SK-N-SH (cell line): ENCODE measurements at regions not wholly inside any gene's neighbourhood (a gene's known extent, or its start where the extent isn't known, plus 50 kb on each side); places are given as distances from the start of the nearest gene placed in this dataset.
A peak's percentile ranks its signal among the peaks of the same experiment; 100 is the strongest.

Experiments
- CTCF ChIA-PET: fragments of 300-600, 350-600 bp; formaldehyde crosslinking; extraction: SDS; loops from one replicate; lab custom pipeline; 2021; lab: Yijun Ruan, JAX
- POLR2A ChIA-PET: fragments of 350-600 bp; sonication (Branson Sonifier 250); formaldehyde crosslinking; extraction: SDS; loops from one replicate; lab custom pipeline; 2020; ENCODE audit warnings: antibody characterized with exemption, inconsistent platforms; lab: Yijun Ruan, JAX
- DNase-seq: peaks from one replicate; pipeline ENCODE4 v3.0.0; 2012
- H2AFZ ChIP-seq: fragments of 200-600 bp; sonication (generic); 2 replicates; pipeline ENCODE4 v1.8.1; 2016; ENCODE audit warnings: antibody characterized with exemption, mild to moderate bottlenecking, low read depth
- H3F3A ChIP-seq: fragments of 200-600 bp; sonication (generic); replicated peaks from 2 replicates; pipeline ENCODE3; 2016; ENCODE audit warnings: antibody characterized with exemption, mild to moderate bottlenecking; ENCODE audit not compliant: insufficient read depth
- H3K27ac ChIP-seq, 2 experiments: fragments of 200-500 bp in 1 of 2; fragments of 200-600 bp in 1 of 2; sonication (Bioruptor generic) in 1 of 2; sonication (generic), shearing (Covaris generic) in 1 of 2; 2 replicates each; pipeline versions ENCODE4 v1.5.1 to v1.6.1; 2014 to 2016; ENCODE audit warnings: low read depth in 2 of 2, inconsistent platforms in 1 of 2, low read length in 1 of 2, mild to moderate bottlenecking in 1 of 2, mixed read lengths in 1 of 2
- H3K27me3 ChIP-seq: fragments of 200-600 bp; sonication (generic), shearing (Covaris generic); 2 replicates; pipeline ENCODE4 v1.6.1; 2016; ENCODE audit warnings: mixed run types; ENCODE audit not compliant: insufficient read depth
- H3K36me3 ChIP-seq, 2 experiments: fragments of 200-500 bp in 1 of 2; fragments of 200-600 bp in 1 of 2; sonication (Bioruptor generic) in 1 of 2; sonication (generic) in 1 of 2; replicated peaks in 1 of 2; 2 replicates each; pipeline versions ENCODE3 to v1.5.1; 2014 to 2016; ENCODE audit warnings: low read length in 1 of 2, mild to moderate bottlenecking in 1 of 2; ENCODE audit not compliant: insufficient read depth in 2 of 2, control insufficient read depth in 1 of 2
- H3K4me1 ChIP-seq, 2 experiments: fragments of 200-500 bp in 1 of 2; fragments of 200-600 bp in 1 of 2; sonication (Bioruptor generic) in 1 of 2; sonication (generic), shearing (Covaris generic) in 1 of 2; 2 replicates each; pipeline versions ENCODE4 v1.5.1 to v1.6.1; 2014 to 2016; ENCODE audit warnings: low read depth in 1 of 2, low read length in 1 of 2, mixed run types in 1 of 2; ENCODE audit not compliant: insufficient read depth in 2 of 2, control insufficient read depth in 1 of 2
- H3K4me2 ChIP-seq: fragments of 200-600 bp; sonication (generic), shearing (Covaris generic); 2 replicates; pipeline ENCODE4 v1.6.1; 2017; ENCODE audit warnings: mixed run types
- H3K4me3 ChIP-seq, 2 experiments: fragments of 200-500 bp in 1 of 2; fragments of 200-600 bp in 1 of 2; sonication (Bioruptor generic) in 1 of 2; sonication (generic), shearing (Covaris generic) in 1 of 2; 2 replicates each; pipeline versions ENCODE4 v1.5.1 to v1.8.1; 2014 to 2016; ENCODE audit warnings: low read depth in 2 of 2, inconsistent platforms in 1 of 2, low read length in 1 of 2, mild to moderate bottlenecking in 1 of 2, mixed read lengths in 1 of 2, moderate library complexity in 1 of 2
- H3K79me2 ChIP-seq: fragments of 200-600 bp; sonication (generic); 2 replicates; pipeline ENCODE4 v1.8.1; 2017; ENCODE audit warnings: mild to moderate bottlenecking; ENCODE audit not compliant: insufficient read depth
- H3K9ac ChIP-seq: fragments of 200-600 bp; sonication (generic); 2 replicates; pipeline ENCODE4 v1.6.1; 2017; ENCODE audit warnings: mixed run types
- H3K9me2 ChIP-seq: fragments of 200-600 bp; sonication (generic); 2 replicates; pipeline ENCODE4 v1.6.1; 2017; ENCODE audit warnings: mixed run types
- H3K9me3 ChIP-seq: fragments of 200-600 bp; sonication (generic); 2 replicates; pipeline ENCODE4 v1.6.1; 2017; ENCODE audit warnings: mixed run types, mild to moderate bottlenecking, moderate library complexity
- H4K20me1 ChIP-seq: fragments of 200-600 bp; sonication (generic); 2 replicates; pipeline ENCODE4 v1.6.1; 2017; ENCODE audit warnings: mild to moderate bottlenecking, mixed run types; ENCODE audit not compliant: insufficient read depth
- ELF1 ChIP-seq: IDR thresholded peaks from 2 replicates; pipeline ENCODE4 v1.4.0; 2012
- EP300 ChIP-seq, 2 experiments: IDR thresholded peaks; 2 replicates each; pipeline versions ENCODE4 v1.4.0 to v1.6.1; 2012; ENCODE audit warnings: borderline replicate concordance in 1 of 2, low read depth in 1 of 2, low read length in 1 of 2
- JUND ChIP-seq: IDR thresholded peaks from 2 replicates; pipeline ENCODE4 v1.4.0; 2012
- MEF2A ChIP-seq: IDR thresholded peaks from 2 replicates; pipeline ENCODE4 v1.4.0; 2012; ENCODE audit warnings: low read depth, borderline replicate concordance
- NFIC ChIP-seq: IDR thresholded peaks from 2 replicates; pipeline ENCODE4 v1.4.0; 2012; ENCODE audit warnings: borderline replicate concordance
- PBX3 ChIP-seq: IDR thresholded peaks from 2 replicates; pipeline ENCODE4; 2012
- RAD21 ChIP-seq: IDR thresholded peaks from 2 replicates; pipeline ENCODE4 v1.6.1; 2012; ENCODE audit warnings: mild to moderate bottlenecking, low read length
- RFX5 ChIP-seq: IDR thresholded peaks from 2 replicates; pipeline ENCODE4 v1.6.1; 2012; ENCODE audit warnings: mild to moderate bottlenecking, improper control_type of control experiment, low read length
- SMC3 ChIP-seq: IDR thresholded peaks from 2 replicates; pipeline ENCODE4 v1.6.1; 2012; ENCODE audit warnings: low read depth, low read length, improper control_type of control experiment
- TAF1 ChIP-seq: IDR thresholded peaks from 2 replicates; pipeline ENCODE4 v1.6.1; 2012; ENCODE audit warnings: low read depth, mild to moderate bottlenecking, low read length, moderate library complexity, borderline replicate concordance
- TEAD4 ChIP-seq: IDR thresholded peaks from 2 replicates; pipeline ENCODE4 v1.4.0; 2012; ENCODE audit warnings: mild to moderate bottlenecking, borderline replicate concordance; ENCODE audit not compliant: insufficient read depth
- USF2 ChIP-seq: fragments of 150-350 bp; IDR thresholded peaks from 2 replicates; pipeline ENCODE4 v1.6.1; 2017; ENCODE audit warnings: antibody characterized with exemption, low read length, low read depth, borderline replicate concordance
- ZBTB33 ChIP-seq: IDR thresholded peaks from 2 replicates; pipeline ENCODE4 v1.4.0; 2012; ENCODE audit warnings: low read depth, borderline replicate concordance
- WGBS: methylation state at CpG from one replicate; pipeline ENCODE4 v1.1.6; 2017; ENCODE audit warnings: low lambda C conversion rate; 5-methylcytosine and 5-hydroxymethylcytosine counted together

- no peak for DNase-seq
- Histone ChIP-seq H3K79me2 (no peaks in the 10 kb centered on the region), H2AFZ (no peak overlapping the region), H3K36me3 (no peaks in the 10 kb centered on the region), H3F3A (no peaks in the 10 kb centered on the region), H3K4me3 (no peak overlapping the region), H3K9me3 (no peaks in the 10 kb centered on the region), H3K27ac (peak overlapping the region in 1 of 2 experiments; percentile 99; a peak in 2 of 4 replicates), H4K20me1 (no peaks in the 10 kb centered on the region), H3K4me2 (no peak overlapping the region), H3K4me1 (peaks cover 0 to 20% of the 10 kb centered on the region in 2 experiments; a peak in 2 of 4 replicates), H3K27me3 (no peaks in the 10 kb centered on the region), H3K9me2 (no peaks in the 10 kb centered on the region), H3K9ac (no peak overlapping the region)
- ChIA-PET CTCF (no interaction called here), POLR2A (no interaction called here)
- no CpG with 5 or more reads among the region's 1 CpG for WGBS
- TF ChIP-seq TAF1, result no peak
- TF ChIP-seq MEF2A, result no peak
- no peak for TF ChIP-seq ZBTB33
- no peak for TF ChIP-seq PBX3
- TF ChIP-seq USF2, result no peak
- TF ChIP-seq NFIC, result no peak
- no peak for TF ChIP-seq TEAD4
- no peak for TF ChIP-seq JUND
- TF ChIP-seq RAD21, result no peak
- TF ChIP-seq EP300 (IDR thresholded peaks at IDR 0.05; ENCODE audit: borderline replicate concordance in 1 of 2, low read depth in 1 of 2, low read length in 1 of 2), result no peak
Observed at GRCh38 chr1:55929652-55930051, 649.7 kb downstream of the PLPP3 start.

GRCh38 chr1:55928576-55928975 lies 650.8 kb downstream of the PLPP3 start:
- no peak for TF ChIP-seq SMC3
- no peak for TF ChIP-seq RFX5
- TF ChIP-seq ELF1, result no peak
- Histone ChIP-seq H3K9ac (no peak overlapping the region), H3K27me3 (no peaks in the 10 kb centered on the region), H3K36me3 (no peaks in the 10 kb centered on the region), H3K4me1 (peaks cover 0 to 20% of the 10 kb centered on the region in 2 experiments; a peak in 2 of 4 replicates), H2AFZ (no peak overlapping the region), H3K4me3 (no peak overlapping the region), H3K79me2 (no peaks in the 10 kb centered on the region), H3K9me2 (no peaks in the 10 kb centered on the region), H4K20me1 (no peaks in the 10 kb centered on the region), H3K27ac (peak overlapping the region in 1 of 2 experiments; percentile 99; a peak in 2 of 4 replicates), H3K9me3 (no peaks in the 10 kb centered on the region), H3F3A (no peaks in the 10 kb centered on the region), H3K4me2 (no peak overlapping the region)
- no peak for DNase-seq
- ChIA-PET CTCF (no interaction called here), POLR2A (no interaction called here)
- 60% methylated on average over 2 of the region's 2 CpGs for WGBS
